Kidney epithelial cell (primary cell): ENCODE measurements at regions not wholly inside any gene's neighbourhood (a gene's known extent, or its start where the extent isn't known, plus 50 kb on each side); places are given as distances from the start of the nearest gene placed in this dataset.

ENCODE experiments used
- DNase-seq: peaks from one replicate; pipeline ENCODE4 v3.0.0-alpha.2; 2010; ENCODE audit warnings: low read depth
- H3K27me3 ChIP-seq: 2 replicates; pipeline ENCODE4 v1.6.0; 2011; ENCODE audit warnings: low read length; ENCODE audit not compliant: control insufficient read depth, insufficient read depth
- H3K36me3 ChIP-seq: 2 replicates; pipeline ENCODE4 v1.5.1; 2011; ENCODE audit warnings: low read length; ENCODE audit not compliant: control insufficient read depth, insufficient read depth
- H3K4me3 ChIP-seq: 2 replicates; pipeline ENCODE4 v1.5.1; 2011; ENCODE audit warnings: low read depth, mild to moderate bottlenecking, control low read depth, low read length
- TF ChIP-seq, protein P1 (sequence below): IDR thresholded peaks from 2 replicates; pipeline ENCODE4 v1.5.1; 2011; ENCODE audit warnings: mild to moderate bottlenecking, moderate library complexity, low read length, control low read depth, inconsistent platforms; ENCODE audit not compliant: insufficient read depth, poor library complexity, severe bottlenecking

DNA sequence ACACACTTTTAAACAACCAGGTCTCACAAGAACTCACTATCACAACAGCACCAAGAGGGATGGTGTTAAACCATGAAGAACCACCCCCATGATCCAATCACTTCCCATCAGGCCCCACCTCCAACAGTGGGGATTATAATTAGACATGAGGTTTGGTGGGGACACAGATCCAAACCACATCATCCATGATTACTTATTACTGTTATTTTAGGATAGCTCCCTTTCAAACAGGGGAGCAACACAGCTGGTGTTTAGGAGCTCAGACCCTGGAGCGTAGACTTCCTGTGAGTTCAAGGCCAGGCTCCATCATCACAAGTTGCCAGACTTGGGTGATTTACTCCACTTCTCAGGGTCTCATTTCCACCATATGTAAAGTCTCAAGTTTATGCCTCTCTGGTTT is 382.7 kb downstream of the HRH4 start:
- Histone ChIP-seq H3K4me3 (no peak overlapping the region), H3K27me3 (no peaks in the 10 kb centered on the region), H3K36me3 (no peaks in the 10 kb centered on the region)
- DNase-seq = no peak
- TF ChIP-seq, protein P1, sequence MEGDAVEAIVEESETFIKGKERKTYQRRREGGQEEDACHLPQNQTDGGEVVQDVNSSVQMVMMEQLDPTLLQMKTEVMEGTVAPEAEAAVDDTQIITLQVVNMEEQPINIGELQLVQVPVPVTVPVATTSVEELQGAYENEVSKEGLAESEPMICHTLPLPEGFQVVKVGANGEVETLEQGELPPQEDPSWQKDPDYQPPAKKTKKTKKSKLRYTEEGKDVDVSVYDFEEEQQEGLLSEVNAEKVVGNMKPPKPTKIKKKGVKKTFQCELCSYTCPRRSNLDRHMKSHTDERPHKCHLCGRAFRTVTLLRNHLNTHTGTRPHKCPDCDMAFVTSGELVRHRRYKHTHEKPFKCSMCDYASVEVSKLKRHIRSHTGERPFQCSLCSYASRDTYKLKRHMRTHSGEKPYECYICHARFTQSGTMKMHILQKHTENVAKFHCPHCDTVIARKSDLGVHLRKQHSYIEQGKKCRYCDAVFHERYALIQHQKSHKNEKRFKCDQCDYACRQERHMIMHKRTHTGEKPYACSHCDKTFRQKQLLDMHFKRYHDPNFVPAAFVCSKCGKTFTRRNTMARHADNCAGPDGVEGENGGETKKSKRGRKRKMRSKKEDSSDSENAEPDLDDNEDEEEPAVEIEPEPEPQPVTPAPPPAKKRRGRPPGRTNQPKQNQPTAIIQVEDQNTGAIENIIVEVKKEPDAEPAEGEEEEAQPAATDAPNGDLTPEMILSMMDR = no peak

DNA sequence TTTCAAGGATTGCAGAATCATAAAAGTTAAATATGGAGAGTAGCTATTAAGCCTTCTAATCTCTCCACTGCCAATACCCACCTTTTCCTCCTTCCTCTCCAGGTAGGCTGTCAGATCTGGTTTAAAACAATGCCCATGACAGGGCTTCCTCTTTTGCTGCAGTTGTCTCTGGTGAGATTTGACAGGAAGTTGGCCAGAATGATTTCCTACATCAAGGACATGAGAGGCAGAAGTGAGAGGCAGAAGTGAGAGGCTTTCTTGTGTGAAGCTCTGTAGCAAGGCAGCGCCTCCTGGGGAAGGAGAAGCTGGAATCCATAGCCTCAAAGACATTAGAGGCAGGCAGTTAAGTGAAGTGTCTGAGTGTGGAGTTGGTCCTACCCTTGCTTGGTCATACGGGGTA is 385.7 kb downstream of the HRH4 start:
- TF ChIP-seq, protein P1 = no peak
- DNase-seq = no peak
- Histone ChIP-seq H3K4me3 (no peak overlapping the region), H3K27me3 (no peaks in the 10 kb centered on the region), H3K36me3 (no peaks in the 10 kb centered on the region)

DNA sequence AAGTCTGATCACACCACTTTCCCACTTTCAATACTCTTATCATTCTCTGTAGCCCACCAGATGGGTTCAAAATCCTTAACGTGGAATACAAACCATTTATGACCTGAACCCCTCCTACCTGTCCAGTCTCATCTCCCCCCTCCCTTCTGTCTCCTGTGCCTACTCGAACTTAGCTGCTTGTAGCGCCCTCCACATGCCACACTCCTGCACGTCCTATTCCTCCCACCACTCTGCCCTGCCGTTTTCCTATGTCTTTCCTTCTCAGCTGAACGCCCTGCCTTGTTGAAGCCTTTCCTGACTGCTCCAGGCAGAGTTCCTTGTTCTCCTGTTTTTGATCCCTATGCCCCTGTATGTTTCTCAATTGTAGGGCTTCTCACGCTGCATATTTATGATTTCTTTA is 390.1 kb downstream of the HRH4 start:
- H3K27me3 ChIP-seq = no peaks in the 10 kb centered on the region
- DNase-seq = no peak
- H3K36me3 ChIP-seq = no peaks in the 10 kb centered on the region
- TF ChIP-seq, protein P1 = no peak
- no peak overlapping the region for H3K4me3 ChIP-seq

DNA sequence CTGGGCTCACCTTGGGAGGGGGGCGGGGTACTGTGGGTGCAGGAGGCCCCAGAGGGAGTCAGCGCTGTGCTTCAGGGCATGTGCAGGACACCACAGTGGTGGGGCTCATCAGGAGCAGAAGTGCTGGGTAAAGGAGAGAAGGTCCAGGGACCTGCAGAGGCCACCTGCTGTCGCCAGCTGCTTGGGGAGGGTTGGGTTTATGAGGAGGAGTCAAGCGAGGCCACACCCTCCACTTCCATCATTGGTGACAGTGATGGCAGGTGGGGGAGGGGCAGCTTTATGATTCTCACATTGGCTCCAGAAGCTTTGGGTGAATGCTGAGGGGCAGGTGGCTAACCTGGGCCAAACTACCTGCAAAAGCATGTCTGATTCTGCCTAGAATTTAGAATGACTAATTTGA is 392.6 kb downstream of the HRH4 start:
- no peak for DNase-seq
- Histone ChIP-seq H3K4me3 (no peak overlapping the region), H3K27me3 (no peaks in the 10 kb centered on the region), H3K36me3 (no peaks in the 10 kb centered on the region)
- TF ChIP-seq, protein P1 = no peak

DNA sequence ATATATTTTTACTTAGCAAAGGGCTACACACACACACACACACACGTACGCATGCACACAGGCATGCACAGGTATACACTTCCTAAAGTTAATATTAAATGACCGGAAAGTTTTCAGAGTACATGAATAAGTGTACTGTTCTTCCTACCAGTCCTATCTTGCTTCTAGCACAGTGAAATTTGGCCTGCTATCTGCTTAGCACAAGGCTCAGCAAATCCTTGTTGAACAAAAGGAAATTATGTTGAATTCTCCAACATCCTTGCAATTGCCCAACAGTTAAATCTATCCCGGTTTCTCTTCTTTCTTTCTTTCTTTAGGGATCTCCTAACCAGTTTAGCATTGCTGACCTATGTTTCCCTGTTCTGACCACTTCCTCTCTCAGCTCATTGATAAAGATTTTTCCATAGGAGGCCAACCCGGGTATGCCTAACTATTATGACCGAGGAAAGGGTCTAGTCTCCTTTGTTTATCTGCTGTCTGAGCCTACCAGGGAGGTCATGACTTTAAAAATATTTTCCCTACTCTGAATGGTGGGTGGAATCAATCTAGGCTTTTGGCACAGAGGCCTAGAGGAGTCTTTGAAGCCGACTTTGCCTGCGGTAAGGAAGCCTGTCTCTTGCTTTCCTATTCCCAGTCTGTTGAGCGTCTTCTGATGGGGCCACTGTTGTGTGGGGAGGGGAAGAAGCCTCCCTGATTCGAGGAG is 400.7 kb downstream of the HRH4 start:
- TF ChIP-seq, protein P1 = no peak
- Histone ChIP-seq H3K27me3 (no peaks in the 10 kb centered on the region), H3K4me3 (no peak overlapping the region), H3K36me3 (no peaks in the 10 kb centered on the region)
- DNase-seq = no peak

DNA sequence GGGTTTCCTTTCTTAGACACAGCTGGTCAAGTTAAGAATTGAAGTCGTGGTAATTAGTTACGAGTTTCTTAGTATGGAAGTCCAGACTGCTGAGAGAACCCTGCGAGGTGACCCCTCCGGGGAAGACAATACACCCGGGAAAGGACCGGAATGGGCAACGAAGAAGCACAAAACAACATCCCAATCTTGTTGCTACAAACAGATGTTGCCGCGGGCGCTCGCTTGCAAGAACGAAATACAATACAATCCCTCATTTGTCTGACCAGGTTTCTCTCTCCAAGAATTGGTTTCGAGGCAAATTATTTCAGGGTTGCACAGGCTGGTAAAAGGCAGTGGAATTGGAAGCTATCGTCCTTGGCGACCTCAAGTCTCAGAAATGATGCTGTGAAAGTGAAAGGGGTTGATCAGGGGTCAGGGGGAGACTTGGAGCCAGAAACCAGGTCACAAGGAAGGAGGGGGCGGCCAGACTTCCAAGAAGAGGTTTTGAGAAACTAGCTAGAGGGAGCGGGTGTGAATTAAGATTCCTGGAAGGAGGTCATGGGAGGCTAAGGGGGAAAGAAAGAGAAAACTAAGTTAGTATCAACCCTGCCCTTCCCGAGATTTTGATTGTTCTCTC is 401.9 kb downstream of the HRH4 start:
- DNase-seq = no peak
- H3K27me3 ChIP-seq = no peaks in the 10 kb centered on the region
- H3K36me3 ChIP-seq = no peaks in the 10 kb centered on the region
- TF ChIP-seq, protein P1 = no peak
- no peak overlapping the region for H3K4me3 ChIP-seq
